IMR-90 (cell line): ENCODE measurements at regions not wholly inside any gene's neighbourhood (a gene's known extent, or its start where the extent isn't known, plus 50 kb on each side); places are given as distances from the start of the nearest gene placed in this dataset.

Experiments used
- ATAC-seq: fragments of 200-7000 bp; cut with Tn5 transposase; 2 replicates; pipeline ENCODE4 v1.9.1; 2020; ENCODE audit warnings: low read depth, mild to moderate bottlenecking, moderate library complexity
- BruUV-seq: library from RNA; stranded (reverse); fragments of 400-500 nt; replicated peaks from 2 replicates; lab custom pipeline; 2021; lab: Mats Ljungman, UMichigan
- CTCF ChIA-PET: fragments of 300-600 bp; formaldehyde crosslinking; extraction: SDS; loops from one replicate; lab custom pipeline; 2021; ENCODE audit warnings: antibody characterized with exemption; lab: Yijun Ruan, JAX
- POLR2A ChIA-PET: fragments of 300-600 bp; sonication (Branson Sonifier 250); formaldehyde crosslinking; loops from one replicate; lab custom pipeline; 2022; ENCODE audit warnings: antibody characterized with exemption; ENCODE audit not compliant: unreplicated experiment; lab: Charles Lee
- DNase-seq: peaks from one replicate; pipeline ENCODE4 v3.0.0; 2013
- H2AFZ ChIP-seq: replicated peaks from 2 replicates; pipeline ENCODE3; 2013; ENCODE audit warnings: low read length, mild to moderate bottlenecking; ENCODE audit not compliant: poor library complexity
- H2AK5ac ChIP-seq: 2 replicates; pipeline ENCODE4 v1.6.1; 2013; ENCODE audit warnings: low read depth, low read length, inconsistent platforms
- H2AK9ac ChIP-seq: replicated peaks from 2 replicates; pipeline ENCODE3; 2013; ENCODE audit warnings: mild to moderate bottlenecking, low read depth, low read length, moderate library complexity; ENCODE audit not compliant: poor library complexity
- H2BK120ac ChIP-seq: 2 replicates; pipeline ENCODE4 v1.6.1; 2013; ENCODE audit warnings: low read depth, low read length, inconsistent platforms
- H2BK15ac ChIP-seq: 3 replicates; pipeline ENCODE4 v1.6.1; 2013; ENCODE audit warnings: low read depth, low read length, inconsistent platforms
- H2BK20ac ChIP-seq: 2 replicates; pipeline ENCODE4 v1.6.1; 2013; ENCODE audit warnings: low read depth, mild to moderate bottlenecking, inconsistent platforms, low read length, moderate library complexity
- H2BK5ac ChIP-seq: 2 replicates; pipeline ENCODE4 v1.6.1; 2013; ENCODE audit warnings: mild to moderate bottlenecking, low read depth, low read length, inconsistent platforms; ENCODE audit not compliant: poor library complexity, severe bottlenecking
- H3K14ac ChIP-seq: replicated peaks from 2 replicates; pipeline ENCODE4 v1.6.1; 2013; ENCODE audit warnings: low read depth, low read length, inconsistent platforms
- H3K18ac ChIP-seq: 2 replicates; pipeline ENCODE4 v1.6.1; 2013; ENCODE audit warnings: low read depth, low read length, control low read depth
- H3K23ac ChIP-seq: 2 replicates; pipeline ENCODE4 v1.6.1; 2013; ENCODE audit warnings: low read depth, low read length, inconsistent platforms
- H3K27ac ChIP-seq: 2 replicates; pipeline ENCODE4 v1.5.1; 2013; ENCODE audit warnings: mild to moderate bottlenecking, control low read depth, low read length; ENCODE audit not compliant: insufficient read depth
- H3K27me3 ChIP-seq: 2 replicates; pipeline ENCODE4 v1.6.1; 2013; ENCODE audit warnings: low read length; ENCODE audit not compliant: control insufficient read depth, insufficient read depth
- H3K36me3 ChIP-seq: 2 replicates; pipeline ENCODE4 v1.6.1; 2013; ENCODE audit warnings: low read length, mixed read lengths; ENCODE audit not compliant: control insufficient read depth, insufficient read depth
- H3K4ac ChIP-seq: 2 replicates; pipeline ENCODE4 v1.6.1; 2013; ENCODE audit warnings: low read depth, low read length, inconsistent platforms
- H3K4me1 ChIP-seq: 2 replicates; pipeline ENCODE4 v1.6.1; 2013; ENCODE audit warnings: low read length, mixed read lengths; ENCODE audit not compliant: control insufficient read depth, insufficient read depth
- H3K4me2 ChIP-seq: 2 replicates; pipeline ENCODE4 v1.6.1; 2013; ENCODE audit warnings: low read depth, mild to moderate bottlenecking, control low read depth, low read length, moderate library complexity
- H3K4me3 ChIP-seq: 2 replicates; pipeline ENCODE4 v1.5.1; 2013; ENCODE audit warnings: low read depth, mild to moderate bottlenecking, control low read depth, low read length, moderate library complexity; ENCODE audit not compliant: insufficient read depth
- H3K56ac ChIP-seq: 2 replicates; pipeline ENCODE4 v1.6.1; 2013; ENCODE audit warnings: low read length, inconsistent platforms; ENCODE audit not compliant: insufficient read depth; ENCODE audit errors: extremely low read depth
- H3K79me1 ChIP-seq, 2 experiments: 2 replicates each; pipeline ENCODE4 v1.6.1; 2013; ENCODE audit warnings: low read length in 2 of 2, inconsistent platforms in 1 of 2, low read depth in 1 of 2
- H3K9ac ChIP-seq: 2 replicates; pipeline ENCODE4 v1.6.1; 2013; ENCODE audit warnings: low read depth, low read length, control low read depth
- H3K9me1 ChIP-seq: 2 replicates; pipeline ENCODE4 v1.6.1; 2013; ENCODE audit warnings: low read length, inconsistent platforms; ENCODE audit not compliant: insufficient read depth
- H3K9me3 ChIP-seq: 2 replicates; pipeline ENCODE4 v1.6.1; 2013; ENCODE audit warnings: low read length; ENCODE audit not compliant: control insufficient read depth, insufficient read depth
- H4K20me1 ChIP-seq: 2 replicates; pipeline ENCODE4 v1.6.1; 2013; ENCODE audit warnings: low read length, inconsistent platforms; ENCODE audit not compliant: insufficient read depth
- H4K5ac ChIP-seq: 2 replicates; pipeline ENCODE4 v1.6.1; 2013; ENCODE audit warnings: mild to moderate bottlenecking, low read depth, low read length, control low read depth
- H4K8ac ChIP-seq, 2 experiments: 2 replicates each; pipeline ENCODE4 v1.6.1; 2013; ENCODE audit warnings: low read depth in 2 of 2, low read length in 2 of 2, control low read depth in 1 of 2, inconsistent platforms in 1 of 2
- H4K91ac ChIP-seq: 2 replicates; pipeline ENCODE4 v1.6.1; 2013; ENCODE audit warnings: low read depth, low read length, inconsistent platforms; ENCODE audit not compliant: insufficient read depth
- BHLHE40 ChIP-seq: fragments of 150-350 bp; IDR thresholded peaks from 2 replicates; pipeline ENCODE4 v1.6.1; 2016; ENCODE audit warnings: mild to moderate bottlenecking, low read depth, low read length
- FOS ChIP-seq: fragments of 150-350 bp; IDR thresholded peaks from 2 replicates; pipeline ENCODE4 v1.6.1; 2016; ENCODE audit warnings: low read depth, low read length
- MAFK ChIP-seq: IDR thresholded peaks from 2 replicates; pipeline ENCODE4 v1.6.1; 2012; ENCODE audit warnings: low read depth, low read length, improper control_type of control experiment
- NFE2L2 ChIP-seq: fragments of 150-350 bp; IDR thresholded peaks from 2 replicates; pipeline ENCODE4 v1.6.1; 2016; ENCODE audit warnings: low read depth, mild to moderate bottlenecking, low read length
- RAD21 ChIP-seq: IDR thresholded peaks from 2 replicates; pipeline ENCODE4 v1.6.1; 2012; ENCODE audit warnings: low read length, improper control_type of control experiment
- RFX5 ChIP-seq: IDR thresholded peaks from 2 replicates; pipeline ENCODE4 v1.8.0; 2012; ENCODE audit warnings: low read depth, mild to moderate bottlenecking, low read length, moderate library complexity
- SMC3 ChIP-seq: fragments of 150-350 bp; IDR thresholded peaks from 2 replicates; pipeline ENCODE4 v1.6.1; 2016; ENCODE audit warnings: low read depth, mild to moderate bottlenecking, antibody characterized with exemption, low read length, moderate library complexity
- WGBS, 2 experiments: methylation state at CpG; one replicate each; pipeline versions ENCODE4 v1.1.5 to v1.1.7; 2013; ENCODE audit warnings: missing lambda C conversion rate in 2 of 2; ENCODE audit not compliant: insufficient read length in 1 of 2; ENCODE audit errors: extremely low coverage in 2 of 2; 5-methylcytosine and 5-hydroxymethylcytosine counted together
- dilution Hi-C: fragments of 300-500 bp; cut with HindIII; formaldehyde crosslinking; loops from one replicate; pipeline ENCODE4 v1.14.3; 2018; ENCODE audit warnings: low sequenced_read_pairs; ENCODE audit not compliant: unreplicated experiment
- in situ Hi-C: fragments of 300-500 bp; cut with MboI; formaldehyde crosslinking; loops from 3 replicates; pipeline ENCODE4 v1.14.3; 2019; ENCODE audit warnings: low sequenced_read_pairs, inconsistent platforms, mixed read lengths
- intact Hi-C: fragments of 100-400 bp; cut with micrococcal nuclease; formaldehyde crosslinking; loops from 2 replicates; pipeline ENCODE4 v1.10.0; 2022
- TF ChIP-seq, protein P1 (sequence below): fragments of 150-350 bp; IDR thresholded peaks from 2 replicates; pipeline ENCODE4 v1.6.1; 2016; ENCODE audit warnings: low read depth, mild to moderate bottlenecking, low read length, moderate library complexity, borderline replicate concordance
- TF ChIP-seq, protein P2 (sequence below): conservative IDR thresholded peaks from 2 replicates; pipeline ENCODE4 v1.5.1; 2012; ENCODE audit warnings: mild to moderate bottlenecking, low read depth, low read length, improper control_type of control experiment

DNA sequence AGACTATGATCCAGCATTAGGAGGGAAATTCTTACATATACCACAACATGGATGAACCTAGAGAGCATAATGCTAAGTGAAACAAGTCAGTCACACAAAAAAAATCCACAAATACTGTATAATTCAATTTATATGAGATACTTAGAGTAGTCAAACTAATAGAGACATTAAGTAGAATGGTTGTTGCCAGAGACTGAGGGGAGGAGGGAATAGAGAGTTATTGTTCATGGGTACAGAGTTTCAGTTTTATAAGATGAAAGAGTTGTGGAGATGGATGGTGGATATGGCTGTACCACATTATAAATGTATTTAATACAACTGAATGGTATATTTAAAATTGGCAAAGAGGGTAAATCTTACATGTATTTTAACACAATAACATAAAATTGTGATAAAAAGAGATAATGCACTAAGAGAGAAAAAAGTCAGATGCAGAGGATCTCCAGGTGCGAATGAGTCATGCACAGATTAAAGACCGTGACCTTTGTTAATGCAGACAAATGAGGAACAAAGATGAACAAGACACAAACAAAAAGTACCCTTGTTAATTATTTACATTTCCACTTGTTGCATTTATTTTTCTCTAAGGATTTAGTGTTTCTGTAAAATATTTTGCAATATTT lies 541.7 kb upstream of the MEX3C start:
- no peak overlapping the region for H2AK5ac ChIP-seq
- in situ Hi-C loops (no loop called here), intact Hi-C loops (no loop called here), dilution Hi-C loops (no loop called here)
- H2AK9ac ChIP-seq: no peak overlapping the region
- H3K4me1 ChIP-seq: no peaks in the 10 kb centered on the region
- ATAC-seq (no peak), DNase-seq (no peak)
- no TSS peak for BruUV-seq
- CTCF ChIA-PET: no interaction called here
- H4K8ac ChIP-seq: no peak overlapping the region
- H3K14ac ChIP-seq: no peak overlapping the region
- no peaks in the 10 kb centered on the region for H4K20me1 ChIP-seq
- H3K79me1 ChIP-seq: no peaks in the 10 kb centered on the region
- H3K36me3 ChIP-seq: no peaks in the 10 kb centered on the region
- H2AFZ ChIP-seq: no peak overlapping the region
- no peaks in the 10 kb centered on the region for H3K27me3 ChIP-seq
- no peak overlapping the region for H4K91ac ChIP-seq
- peaks cover 10% of the 10 kb centered on the region for H3K9me3 ChIP-seq
- H3K4ac ChIP-seq: no peak overlapping the region
- no peak overlapping the region for H2BK20ac ChIP-seq
- H3K23ac ChIP-seq: no peak overlapping the region
- H3K9me1 ChIP-seq: no peaks in the 10 kb centered on the region
- no peak overlapping the region for H3K56ac ChIP-seq
- no peak overlapping the region for H2BK15ac ChIP-seq
- H3K18ac ChIP-seq: no peak overlapping the region
- H3K4me2 ChIP-seq: no peak overlapping the region
- H3K4me3 ChIP-seq: no peak overlapping the region
- TF ChIP-seq NFE2L2 (no peak), FOS (no peak), SMC3 (no peak), MAFK (no peak), RAD21 (no peak), RFX5 (no peak), BHLHE40 (no peak)
- TF ChIP-seq, protein P1, sequence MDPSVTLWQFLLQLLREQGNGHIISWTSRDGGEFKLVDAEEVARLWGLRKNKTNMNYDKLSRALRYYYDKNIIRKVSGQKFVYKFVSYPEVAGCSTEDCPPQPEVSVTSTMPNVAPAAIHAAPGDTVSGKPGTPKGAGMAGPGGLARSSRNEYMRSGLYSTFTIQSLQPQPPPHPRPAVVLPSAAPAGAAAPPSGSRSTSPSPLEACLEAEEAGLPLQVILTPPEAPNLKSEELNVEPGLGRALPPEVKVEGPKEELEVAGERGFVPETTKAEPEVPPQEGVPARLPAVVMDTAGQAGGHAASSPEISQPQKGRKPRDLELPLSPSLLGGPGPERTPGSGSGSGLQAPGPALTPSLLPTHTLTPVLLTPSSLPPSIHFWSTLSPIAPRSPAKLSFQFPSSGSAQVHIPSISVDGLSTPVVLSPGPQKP: no peak
- TF ChIP-seq, protein P2, sequence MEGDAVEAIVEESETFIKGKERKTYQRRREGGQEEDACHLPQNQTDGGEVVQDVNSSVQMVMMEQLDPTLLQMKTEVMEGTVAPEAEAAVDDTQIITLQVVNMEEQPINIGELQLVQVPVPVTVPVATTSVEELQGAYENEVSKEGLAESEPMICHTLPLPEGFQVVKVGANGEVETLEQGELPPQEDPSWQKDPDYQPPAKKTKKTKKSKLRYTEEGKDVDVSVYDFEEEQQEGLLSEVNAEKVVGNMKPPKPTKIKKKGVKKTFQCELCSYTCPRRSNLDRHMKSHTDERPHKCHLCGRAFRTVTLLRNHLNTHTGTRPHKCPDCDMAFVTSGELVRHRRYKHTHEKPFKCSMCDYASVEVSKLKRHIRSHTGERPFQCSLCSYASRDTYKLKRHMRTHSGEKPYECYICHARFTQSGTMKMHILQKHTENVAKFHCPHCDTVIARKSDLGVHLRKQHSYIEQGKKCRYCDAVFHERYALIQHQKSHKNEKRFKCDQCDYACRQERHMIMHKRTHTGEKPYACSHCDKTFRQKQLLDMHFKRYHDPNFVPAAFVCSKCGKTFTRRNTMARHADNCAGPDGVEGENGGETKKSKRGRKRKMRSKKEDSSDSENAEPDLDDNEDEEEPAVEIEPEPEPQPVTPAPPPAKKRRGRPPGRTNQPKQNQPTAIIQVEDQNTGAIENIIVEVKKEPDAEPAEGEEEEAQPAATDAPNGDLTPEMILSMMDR: no peak
- H3K9ac ChIP-seq: no peak overlapping the region
- no peak overlapping the region for H3K27ac ChIP-seq
- WGBS, 2 experiments: no CpG with 5 or more reads among the region's 2 CpGs
- no peak overlapping the region for H4K5ac ChIP-seq
- POLR2A ChIA-PET: no interaction called here
- H2BK120ac ChIP-seq: no peak overlapping the region
- H2BK5ac ChIP-seq: no peak overlapping the region
